H9 (cell line): ENCODE measurements at regions not wholly inside any gene's neighbourhood (a gene's known extent, or its start where the extent isn't known, plus 50 kb on each side); places are given as distances from the start of the nearest gene placed in this dataset.

Experiments
- DNase-seq: peaks from one replicate; pipeline ENCODE4 v3.0.0-alpha.2; 2017
- H2AFZ ChIP-seq: one replicate; pipeline ENCODE4 v1.6.1; 2013; ENCODE audit warnings: mild to moderate bottlenecking, low read length, control low read depth, moderate library complexity
- H2AK5ac ChIP-seq: 2 replicates; pipeline ENCODE4 v1.6.1; 2013; ENCODE audit warnings: low read length, control low read depth, mixed read lengths; ENCODE audit not compliant: insufficient read length
- H2BK120ac ChIP-seq: one replicate; pipeline ENCODE4 v1.6.1; 2013; ENCODE audit warnings: low read depth, mild to moderate bottlenecking, low read length, control low read depth, inconsistent platforms; ENCODE audit not compliant: poor library complexity, severe bottlenecking
- H2BK12ac ChIP-seq: 2 replicates; pipeline ENCODE4 v1.6.1; 2013; ENCODE audit warnings: low read length, control low read depth, mixed read lengths, low read depth; ENCODE audit not compliant: insufficient read length
- H2BK15ac ChIP-seq: 2 replicates; pipeline ENCODE4 v1.6.1; 2013; ENCODE audit warnings: low read depth, low read length, control low read depth
- H2BK20ac ChIP-seq: one replicate; pipeline ENCODE4 v1.6.1; 2013; ENCODE audit warnings: low read depth, mild to moderate bottlenecking, low read length, control low read depth, inconsistent platforms; ENCODE audit not compliant: poor library complexity, severe bottlenecking
- H2BK5ac ChIP-seq: 2 replicates; pipeline ENCODE4 v1.6.1; 2013; ENCODE audit warnings: low read length, control low read depth, mixed read lengths; ENCODE audit not compliant: insufficient read length
- H3K14ac ChIP-seq: 2 replicates; pipeline ENCODE4 v1.6.1; 2013; ENCODE audit warnings: low read length, control low read depth; ENCODE audit not compliant: insufficient read depth
- H3K18ac ChIP-seq: 2 replicates; pipeline ENCODE4 v1.6.1; 2013; ENCODE audit warnings: low read depth, mild to moderate bottlenecking, mixed read lengths, low read length, control low read depth; ENCODE audit not compliant: insufficient read length
- H3K23ac ChIP-seq: 2 replicates; pipeline ENCODE4 v1.6.1; 2013; ENCODE audit warnings: low read length, control low read depth, mixed read lengths, low read depth; ENCODE audit not compliant: insufficient read length
- H3K23me2 ChIP-seq: 2 replicates; pipeline ENCODE4 v1.6.1; 2013; ENCODE audit warnings: low read depth, mild to moderate bottlenecking, mixed read lengths, low read length, control low read depth; ENCODE audit not compliant: insufficient read length, poor library complexity, severe bottlenecking
- H3K27ac ChIP-seq: 2 replicates; pipeline ENCODE4 v1.5.1; 2013; ENCODE audit warnings: low read length, control low read depth, mixed read lengths, low read depth; ENCODE audit not compliant: insufficient read length
- H3K27me3 ChIP-seq: 2 replicates; pipeline ENCODE4 v1.6.1; 2013; ENCODE audit warnings: low read length, control low read depth, inconsistent platforms; ENCODE audit not compliant: insufficient read depth
- H3K4ac ChIP-seq: 2 replicates; pipeline ENCODE4 v1.6.1; 2013; ENCODE audit warnings: low read depth, mild to moderate bottlenecking, control low read depth, inconsistent platforms, low read length, moderate library complexity
- H3K4me1 ChIP-seq: 2 replicates; pipeline ENCODE4 v1.6.1; 2013; ENCODE audit warnings: low read length, control low read depth, inconsistent platforms; ENCODE audit not compliant: insufficient read depth
- H3K4me2 ChIP-seq: 2 replicates; pipeline ENCODE4 v1.6.1; 2013; ENCODE audit warnings: low read length, control low read depth, mixed read lengths; ENCODE audit not compliant: insufficient read length, insufficient read depth
- H3K56ac ChIP-seq: 2 replicates; pipeline ENCODE4 v1.6.1; 2013; ENCODE audit warnings: low read depth, mild to moderate bottlenecking, mixed read lengths, low read length, control low read depth; ENCODE audit not compliant: insufficient read length
- H3K79me1 ChIP-seq: 2 replicates; pipeline ENCODE4 v1.6.1; 2013; ENCODE audit warnings: low read depth, mild to moderate bottlenecking, moderate library complexity, low read length, control low read depth, inconsistent platforms; ENCODE audit not compliant: insufficient read depth, poor library complexity, severe bottlenecking
- H3K79me2 ChIP-seq: 2 replicates; pipeline ENCODE4 v1.6.1; 2013; ENCODE audit warnings: low read length, control low read depth, inconsistent platforms; ENCODE audit not compliant: insufficient read depth
- H3K9ac ChIP-seq: 2 replicates; pipeline ENCODE4 v1.6.1; 2013; ENCODE audit warnings: low read length, control low read depth, mixed read lengths; ENCODE audit not compliant: insufficient read length; ENCODE audit errors: extremely low read depth
- H3K9me3 ChIP-seq: one replicate; pipeline ENCODE4 v1.6.1; 2013; ENCODE audit warnings: low read depth, low read length, inconsistent platforms; ENCODE audit not compliant: control insufficient read depth
- H3T11ph ChIP-seq: one replicate; pipeline ENCODE4 v1.6.1; 2013; ENCODE audit warnings: mild to moderate bottlenecking, low read length, control low read depth, inconsistent platforms
- H4K20me1 ChIP-seq: one replicate; pipeline ENCODE4 v1.6.1; 2013; ENCODE audit not compliant: control insufficient read depth, insufficient read length, insufficient read depth
- H4K5ac ChIP-seq: 2 replicates; pipeline ENCODE4 v1.6.1; 2013; ENCODE audit warnings: low read depth, mild to moderate bottlenecking, mixed read lengths, low read length, control low read depth; ENCODE audit not compliant: insufficient read length
- H4K8ac ChIP-seq: replicated peaks from 2 replicates; pipeline ENCODE4 v1.6.1; 2013; ENCODE audit warnings: low read length, control low read depth, mixed read lengths, low read depth; ENCODE audit not compliant: insufficient read length
- H4K91ac ChIP-seq: 2 replicates; pipeline ENCODE4 v1.6.1; 2013; ENCODE audit warnings: low read depth, mild to moderate bottlenecking, moderate library complexity, mixed read lengths, low read length, control low read depth; ENCODE audit not compliant: insufficient read length
- H3K27ac Mint-ChIP-seq, 3 experiments: 2 replicates in 2 of 3; 3 replicates in 1 of 3; pipeline ENCODE4 v1.8.0; 2020 to 2021; ENCODE audit warnings: mixed read lengths in 3 of 3, mild to moderate bottlenecking in 1 of 3, moderate library complexity in 1 of 3
- H3K27me3 Mint-ChIP-seq: 2 replicates; pipeline ENCODE4 v1.8.0; 2021; ENCODE audit warnings: low read depth, mild to moderate bottlenecking, moderate library complexity, mixed read lengths
- H3K36me3 Mint-ChIP-seq, 3 experiments: 2 replicates in 2 of 3; 3 replicates in 1 of 3; pipeline ENCODE4 v1.8.0; 2020 to 2021; ENCODE audit warnings: low read depth in 3 of 3, mixed read lengths in 3 of 3; ENCODE audit not compliant: insufficient read depth in 1 of 3
- H3K4me1 Mint-ChIP-seq, 2 experiments: 2 replicates each; pipeline ENCODE4 v1.8.0; 2020; ENCODE audit warnings: mixed read lengths in 2 of 2
- H3K4me3 Mint-ChIP-seq, 2 experiments: 2 replicates in 1 of 2; 3 replicates in 1 of 2; pipeline ENCODE4 v1.8.0; 2020 to 2021; ENCODE audit warnings: mild to moderate bottlenecking in 2 of 2, mixed read lengths in 2 of 2, moderate library complexity in 1 of 2
- H3K9me3 Mint-ChIP-seq, 2 experiments: 2 replicates in 1 of 2; 3 replicates in 1 of 2; pipeline ENCODE4 v1.8.0; 2020; ENCODE audit warnings: mild to moderate bottlenecking in 2 of 2, mixed read lengths in 2 of 2, moderate library complexity in 1 of 2
- CTCF ChIP-seq: fragments of 200-600 bp; sonication (generic); conservative IDR thresholded peaks from 3 replicates; pipeline ENCODE4 v1.8.0; 2021; ENCODE audit warnings: antibody characterized with exemption, mild to moderate bottlenecking
- WGBS: extraction: QIAGEN DNeasy Blood & Tissue Kit; methylation state at CpG from one replicate; pipeline ENCODE4 v1.1.7; 2013; ENCODE audit warnings: missing lambda C conversion rate, low lambda C conversion rate, mixed read lengths; ENCODE audit not compliant: insufficient read length; ENCODE audit errors: extremely low coverage; 5-methylcytosine and 5-hydroxymethylcytosine counted together

- H3K27me3 ChIP-seq: no peaks in the 10 kb centered on the region
Measured at GRCh38 chr20:23206061-23206460, 119.9 kb upstream of the CD93 start.

More at GRCh38 chr20:23206061-23206460, 119.9 kb upstream of the CD93 start:
- Histone ChIP-seq H3K23ac (no peak overlapping the region), H3K56ac (no peak overlapping the region), H3K23me2 (no peaks in the 10 kb centered on the region), H2AFZ (no peak overlapping the region), H2AK5ac (no peak overlapping the region), H3T11ph (no peak overlapping the region), H4K91ac (no peak overlapping the region), H3K27ac (no peak overlapping the region), H2BK20ac (no peak overlapping the region), H3K9me3 (no peaks in the 10 kb centered on the region), H2BK120ac (no peak overlapping the region), H3K4ac (no peak overlapping the region), H4K8ac (no peak overlapping the region), H4K5ac (no peak overlapping the region), H2BK5ac (no peak overlapping the region), H3K9ac (no peak overlapping the region), H3K79me2 (no peaks in the 10 kb centered on the region), H3K18ac (no peak overlapping the region), H3K4me1 (peaks cover 7% of the 10 kb centered on the region), H3K79me1 (no peaks in the 10 kb centered on the region), H4K20me1 (no peaks in the 10 kb centered on the region), H2BK15ac (no peak overlapping the region), H2BK12ac (no peak overlapping the region), H3K14ac (no peak overlapping the region), H3K4me2 (no peak overlapping the region)
- Mint-ChIP-seq H3K4me1 (peaks cover 24 to 27% of the 10 kb centered on the region in 2 experiments), H3K4me3 (no peak overlapping the region), H3K27me3 (peaks cover 66% of the 10 kb centered on the region), H3K36me3 (no peaks in the 10 kb centered on the region), H3K9me3 (no peaks in the 10 kb centered on the region), H3K27ac (no peak overlapping the region; a peak in 1 of 7 replicates)
- TF ChIP-seq CTCF: no peak
- no CpG with 5 or more reads among the region's 2 CpGs for WGBS
- DNase-seq: no peak
